ENCODE measurements at regions not wholly inside any gene's neighbourhood (a gene's known extent, or its start where the extent isn't known, plus 50 kb on each side); places are given as distances from the start of the nearest gene placed in this dataset.

GRCh38 chr13:58397596-58398387 is 766.2 kb downstream of the PCDH17 start:
- H3K4me1 Mint-ChIP-seq: no peaks in the 10 kb centered on the region
- no peak overlapping the region for H3K27ac Mint-ChIP-seq
- H3K9me3 Mint-ChIP-seq: peaks cover 24% of the 10 kb centered on the region
- Histone ChIP-seq H3K4me3 (no peak overlapping the region), H3K27me3 (ENCODE audit: insufficient read depth) (no peaks in the 10 kb centered on the region), H3K4me1 (ENCODE audit: insufficient read depth) (no peaks in the 10 kb centered on the region), H3K9me2 (ENCODE audit: insufficient read depth) (peaks cover 20% of the 10 kb centered on the region; the same call in 1 of the 2 replicates), H3F3A (replicated peaks; ENCODE audit: low read depth) (no peaks in the 10 kb centered on the region), H3K36me3 (ENCODE audit: insufficient read depth) (no peaks in the 10 kb centered on the region; the same call in 1 of the 2 replicates), H3K4me2 (no peak overlapping the region), H3K79me2 (replicated peaks; ENCODE audit: insufficient read depth) (no peaks in the 10 kb centered on the region), H3K27ac (ENCODE audit: low read depth) (no peak overlapping the region), H2AFZ (no peak overlapping the region), H4K20me1 (replicated peaks; ENCODE audit: insufficient read depth) (no peaks in the 10 kb centered on the region)
- no peak for DNase-seq (ENCODE audit: low spot score)
- peaks cover 1% of the 10 kb centered on the region for H3K27me3 Mint-ChIP-seq (ENCODE audit: insufficient read depth, low read depth, poor library complexity)
- H3K36me3 Mint-ChIP-seq (ENCODE audit: low read depth): peaks cover 20% of the 10 kb centered on the region
- TF ChIP-seq CTCF (conservative IDR thresholded peaks at IDR 0.05; ENCODE audit: low read depth in 2 of 2) (no peak), EZH2phosphoT487 (IDR thresholded peaks at IDR 0.05; ENCODE audit: unreplicated experiment) (no peak), STAT1 (IDR thresholded peaks at IDR 0.05; ENCODE audit: unreplicated experiment) (no peak), ZNF114 (CRISPR knock-in tag; IDR thresholded peaks at IDR 0.05) (no peak), ZNF331 (CRISPR knock-in tag; IDR thresholded peaks at IDR 0.05; ENCODE audit: low read depth) (no peak), NANOG (IDR thresholded peaks at IDR 0.05; ENCODE audit: borderline replicate concordance) (no peak), POLR2AphosphoS5 (IDR thresholded peaks at IDR 0.05; ENCODE audit: low read depth) (no peak), ETS1 (IDR thresholded peaks at IDR 0.05) (no peak), REST (IDR thresholded peaks at IDR 0.05; ENCODE audit: unreplicated experiment) (no peak), ZNF462 (CRISPR knock-in tag; IDR thresholded peaks at IDR 0.05) (no peak), CREB1 (CRISPR knock-in tag; IDR thresholded peaks at IDR 0.05; ENCODE audit: low read depth) (no peak), JUNB (IDR thresholded peaks at IDR 0.05; ENCODE audit: unreplicated experiment) (no peak), EZH2 (IDR thresholded peaks at IDR 0.05; ENCODE audit: low read depth, unreplicated experiment) (no peak)
- ATAC-seq: no peak
- no peak overlapping the region for H3K4me3 Mint-ChIP-seq

Measured in GM23338 (cell line).